ENCODE measurements at regions not wholly inside any gene's neighbourhood (a gene's known extent, or its start where the extent isn't known, plus 50 kb on each side); places are given as distances from the start of the nearest gene placed in this dataset.

DNA sequence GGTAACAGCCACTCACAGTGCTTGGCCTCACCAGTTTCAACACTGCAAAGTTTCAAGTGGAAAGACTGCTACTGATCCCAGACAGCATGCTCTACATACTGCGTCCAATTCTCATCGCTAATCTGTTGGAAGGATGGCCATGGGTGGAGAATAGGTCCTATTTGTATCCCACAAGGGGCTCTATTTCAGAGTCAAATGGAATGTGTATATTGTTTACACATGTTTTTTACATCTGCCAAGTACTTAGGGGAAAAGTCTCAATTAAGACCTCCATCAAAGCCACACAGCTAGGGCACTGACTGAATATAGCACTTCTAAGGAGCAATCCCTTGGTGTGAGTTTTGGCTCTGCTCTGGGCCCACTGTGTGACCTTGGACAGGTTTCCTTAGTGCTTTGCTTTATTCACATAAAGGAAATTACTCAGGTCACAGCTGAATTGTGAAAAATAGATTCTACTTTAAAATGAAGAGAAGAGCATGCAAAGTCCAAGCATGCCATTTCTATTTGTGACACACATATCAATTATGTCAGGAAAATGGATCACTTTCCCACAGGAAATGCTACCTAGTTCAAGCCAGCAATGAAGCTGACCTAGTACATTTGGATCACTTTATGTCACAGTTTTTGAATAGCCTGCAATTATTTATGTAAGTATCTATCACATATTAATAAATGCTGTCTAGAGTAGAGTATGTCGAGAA, 112.9 kb upstream of the STK17B start:
- no peak overlapping the region for H3K4me3 ChIP-seq (replicated peaks; ENCODE audit: low read depth, low read length)
- TF ChIP-seq, protein P1, sequence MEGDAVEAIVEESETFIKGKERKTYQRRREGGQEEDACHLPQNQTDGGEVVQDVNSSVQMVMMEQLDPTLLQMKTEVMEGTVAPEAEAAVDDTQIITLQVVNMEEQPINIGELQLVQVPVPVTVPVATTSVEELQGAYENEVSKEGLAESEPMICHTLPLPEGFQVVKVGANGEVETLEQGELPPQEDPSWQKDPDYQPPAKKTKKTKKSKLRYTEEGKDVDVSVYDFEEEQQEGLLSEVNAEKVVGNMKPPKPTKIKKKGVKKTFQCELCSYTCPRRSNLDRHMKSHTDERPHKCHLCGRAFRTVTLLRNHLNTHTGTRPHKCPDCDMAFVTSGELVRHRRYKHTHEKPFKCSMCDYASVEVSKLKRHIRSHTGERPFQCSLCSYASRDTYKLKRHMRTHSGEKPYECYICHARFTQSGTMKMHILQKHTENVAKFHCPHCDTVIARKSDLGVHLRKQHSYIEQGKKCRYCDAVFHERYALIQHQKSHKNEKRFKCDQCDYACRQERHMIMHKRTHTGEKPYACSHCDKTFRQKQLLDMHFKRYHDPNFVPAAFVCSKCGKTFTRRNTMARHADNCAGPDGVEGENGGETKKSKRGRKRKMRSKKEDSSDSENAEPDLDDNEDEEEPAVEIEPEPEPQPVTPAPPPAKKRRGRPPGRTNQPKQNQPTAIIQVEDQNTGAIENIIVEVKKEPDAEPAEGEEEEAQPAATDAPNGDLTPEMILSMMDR (IDR thresholded peaks at IDR 0.05; ENCODE audit: low read depth, low read length, missing control alignments): no peak

DNA sequence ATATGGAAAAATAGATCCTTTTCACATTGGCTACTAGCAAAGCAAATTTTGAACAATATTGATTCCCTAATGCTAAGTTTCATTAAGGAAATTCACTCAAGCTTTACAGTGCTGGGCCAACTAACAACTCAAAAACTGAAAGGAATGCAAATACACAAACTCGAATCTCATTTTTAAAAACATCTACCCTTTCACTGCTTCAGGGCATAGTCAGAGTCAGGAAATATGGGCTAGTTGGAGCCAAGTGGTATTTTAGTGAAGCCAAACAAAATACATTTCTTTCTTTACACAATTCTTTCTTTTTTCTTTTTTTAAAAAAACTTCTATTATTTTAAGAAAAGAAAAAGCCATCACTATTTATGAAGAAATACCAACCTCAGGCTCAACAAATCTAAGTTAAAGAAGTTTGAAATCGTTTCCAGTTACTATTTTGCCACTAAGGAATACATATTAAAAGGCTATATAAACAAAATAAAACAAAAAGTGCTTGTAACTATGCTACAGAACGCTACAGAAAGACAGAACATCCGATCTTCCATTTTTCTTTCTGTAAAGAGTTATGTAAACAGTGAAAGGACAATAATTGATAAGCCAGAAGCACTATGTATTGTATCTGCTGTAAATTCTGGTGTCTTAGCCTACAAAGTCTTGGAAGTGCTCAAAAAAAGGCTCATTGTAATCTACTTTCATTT, 113.6 kb upstream of the STK17B start:
- H3K4me3 ChIP-seq (replicated peaks; ENCODE audit: low read depth, low read length): no peak overlapping the region
- TF ChIP-seq, protein P1 (IDR thresholded peaks at IDR 0.05; ENCODE audit: low read depth, low read length, missing control alignments): no peak
- no peak for DNase-seq (ENCODE audit: extremely low read depth, low read depth)

More for the DNA sequence above, 112.9 kb upstream of the STK17B start:
- no peak for DNase-seq (ENCODE audit: extremely low read depth, low read depth)

DNA sequence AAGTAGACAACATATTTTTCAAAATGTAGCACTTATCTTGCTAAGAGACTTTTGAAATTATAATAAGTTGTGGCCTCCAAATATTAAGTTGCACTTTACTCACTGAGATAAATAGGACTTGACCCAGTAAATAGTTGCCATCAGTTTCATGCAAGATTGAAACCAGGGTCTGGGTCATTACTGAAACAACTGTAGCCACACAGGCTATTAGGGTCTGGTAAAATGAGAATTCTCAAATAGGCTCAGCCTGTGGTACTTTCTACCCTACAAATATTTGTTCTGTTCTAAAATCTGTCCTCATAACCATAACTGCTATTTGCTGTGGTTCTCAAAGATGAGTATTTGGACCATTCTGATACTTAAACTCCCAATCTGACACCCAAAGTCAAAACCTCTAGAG, 115.4 kb upstream of the STK17B start:
- TF ChIP-seq, protein P1 (IDR thresholded peaks at IDR 0.05; ENCODE audit: low read depth, low read length, missing control alignments): no peak
- no peak overlapping the region for H3K4me3 ChIP-seq (replicated peaks; ENCODE audit: low read depth, low read length)

DNA sequence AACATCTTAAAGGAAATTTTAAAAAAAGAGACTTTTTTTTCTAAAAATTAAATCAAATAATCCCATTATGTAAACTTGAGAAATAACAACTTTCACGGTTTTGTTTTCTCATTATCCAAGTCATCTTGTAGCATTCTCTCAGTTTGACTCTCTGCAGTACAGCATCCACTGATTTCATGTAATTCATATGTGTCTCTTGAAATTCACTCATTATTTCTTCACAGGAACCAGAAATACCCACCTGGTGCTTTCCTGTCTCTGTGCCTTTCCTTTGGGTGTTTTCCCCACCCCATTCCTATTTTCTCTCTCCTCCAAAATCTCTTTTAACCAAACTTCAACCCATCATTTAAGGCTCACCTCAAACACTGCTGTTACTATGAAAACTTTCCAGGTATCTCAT, 116.1 kb upstream of the STK17B start:
- TF ChIP-seq, protein P1 (IDR thresholded peaks at IDR 0.05; ENCODE audit: low read depth, low read length, missing control alignments): no peak
- no peak overlapping the region for H3K4me3 ChIP-seq (replicated peaks; ENCODE audit: low read depth, low read length)
- no peak for DNase-seq (ENCODE audit: extremely low read depth, low read depth)

More for the DNA sequence above, 115.4 kb upstream of the STK17B start:
- DNase-seq (ENCODE audit: extremely low read depth, low read depth): no peak

DNA sequence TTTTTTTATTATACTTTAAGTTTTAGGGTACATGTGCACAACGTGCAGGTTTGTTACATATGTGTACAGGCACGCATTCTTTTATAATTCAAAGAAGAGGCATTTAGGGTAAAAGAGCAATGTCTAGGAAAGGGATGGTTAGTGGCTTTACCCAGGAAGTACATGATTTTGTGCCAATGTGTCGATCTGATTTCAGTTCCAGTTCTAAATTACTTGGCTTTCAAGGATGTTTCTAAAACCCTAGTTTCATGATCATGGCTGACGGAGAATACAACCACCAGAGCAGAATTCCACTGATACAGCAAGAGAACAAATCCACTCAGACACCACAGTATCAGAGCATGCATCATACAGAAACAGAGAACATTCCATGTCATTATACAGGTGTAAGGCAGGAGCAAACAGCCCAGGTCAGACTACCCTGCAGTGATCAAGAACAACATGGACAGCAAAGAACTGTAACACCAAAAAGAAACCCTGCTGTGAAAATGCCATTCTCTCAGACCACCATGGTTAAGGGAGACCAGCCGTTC, 116.7 kb upstream of the STK17B start:
- TF ChIP-seq, protein P1 (IDR thresholded peaks at IDR 0.05; ENCODE audit: low read depth, low read length, missing control alignments): no peak
- no peak overlapping the region for H3K4me3 ChIP-seq (replicated peaks; ENCODE audit: low read depth, low read length)
- DNase-seq (ENCODE audit: extremely low read depth, low read depth): no peak

DNA sequence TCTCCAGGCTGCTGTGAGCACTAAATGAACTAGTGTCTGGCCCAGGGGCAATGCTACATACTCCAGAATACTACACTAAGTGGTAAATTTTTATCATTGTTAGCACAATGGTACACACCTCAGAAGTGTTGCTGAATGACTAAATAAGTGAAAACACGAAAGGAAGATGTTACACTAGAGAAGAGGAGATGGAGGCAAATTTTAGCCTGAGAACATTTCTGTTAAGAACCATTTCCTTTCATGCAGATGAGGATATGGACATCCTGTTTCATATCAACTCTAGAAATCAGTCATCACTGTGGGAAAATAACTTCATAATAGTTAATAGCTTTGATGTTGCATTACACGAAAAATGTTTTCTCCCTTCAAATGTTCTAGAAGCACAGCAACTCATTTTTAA, 117.6 kb upstream of the STK17B start:
- no peak for DNase-seq (ENCODE audit: extremely low read depth, low read depth)
- TF ChIP-seq, protein P1 (IDR thresholded peaks at IDR 0.05; ENCODE audit: low read depth, low read length, missing control alignments): no peak
- H3K4me3 ChIP-seq (replicated peaks; ENCODE audit: low read depth, low read length): no peak overlapping the region

Data from HFF-Myc (cell line).